HG03442 (cell line): ENCODE measurements at regions not wholly inside any gene's neighbourhood (a gene's known extent, or its start where the extent isn't known, plus 50 kb on each side); places are given as distances from the start of the nearest gene placed in this dataset.
"Not testable (repeated sequence)": the region's sequence is repeated elsewhere in the genome, so short reads cannot be mapped to it uniquely, and the experiment has no call there.

Experiments used
- ATAC-seq: cut with Tn5 transposase; IDR thresholded peaks from one replicate; pipeline ENCODE4 v1.9.1; 2021; ENCODE audit warnings: mild to moderate bottlenecking, moderate library complexity; ENCODE audit not compliant: unreplicated experiment

DNA sequence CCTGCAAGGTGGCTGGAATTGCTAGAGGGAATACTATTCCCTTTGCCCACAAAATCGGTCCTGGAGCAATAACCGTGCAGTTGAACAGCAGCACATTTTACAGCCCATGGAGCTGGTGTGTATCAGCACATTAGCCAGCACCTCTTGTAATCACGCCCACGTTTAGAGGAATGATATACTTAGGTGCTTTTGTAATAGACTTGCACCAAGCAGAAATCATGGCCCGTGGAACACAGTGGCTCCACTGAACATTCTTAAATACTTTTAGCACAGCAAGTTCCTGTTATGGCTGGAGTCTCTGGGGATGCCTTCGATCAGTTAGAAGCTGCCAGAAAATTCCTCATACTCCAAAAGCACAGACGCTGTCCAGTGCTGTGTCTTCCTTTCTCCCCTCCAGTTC, 218.1 kb upstream of the FAM78B start:
- ATAC-seq, result no peak

DNA sequence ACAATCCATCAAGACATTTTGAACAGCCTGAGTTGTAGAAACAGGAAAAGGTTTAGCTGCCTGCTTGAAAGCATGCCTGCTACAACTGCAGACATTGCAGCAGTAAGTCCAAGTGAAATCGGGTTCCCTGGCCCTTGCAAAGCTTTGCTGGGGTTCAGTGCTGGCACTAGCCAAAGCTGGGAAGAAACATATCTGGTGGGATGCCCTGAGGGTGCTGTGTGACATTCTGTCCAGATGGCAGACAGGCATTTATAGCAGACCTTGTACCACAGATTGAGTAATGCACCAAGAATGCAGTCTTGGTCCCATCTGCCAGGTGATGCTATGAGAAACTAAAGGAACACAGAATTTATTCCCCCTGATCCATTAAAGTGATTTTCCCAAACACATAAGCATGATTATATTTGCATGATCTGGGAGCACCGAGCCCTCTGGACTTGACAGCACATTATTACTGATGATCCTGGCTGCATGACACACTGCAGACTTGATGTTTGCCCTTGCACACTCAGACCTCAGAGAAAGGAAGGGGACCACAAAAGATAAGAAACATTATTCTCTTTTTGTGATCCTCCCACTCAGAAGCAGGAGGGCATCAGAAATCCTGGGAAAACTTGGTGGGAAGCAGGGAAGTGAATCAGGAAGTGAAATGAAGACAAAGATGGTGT, 223.7 kb upstream of the FAM78B start:
- no peak for ATAC-seq

DNA sequence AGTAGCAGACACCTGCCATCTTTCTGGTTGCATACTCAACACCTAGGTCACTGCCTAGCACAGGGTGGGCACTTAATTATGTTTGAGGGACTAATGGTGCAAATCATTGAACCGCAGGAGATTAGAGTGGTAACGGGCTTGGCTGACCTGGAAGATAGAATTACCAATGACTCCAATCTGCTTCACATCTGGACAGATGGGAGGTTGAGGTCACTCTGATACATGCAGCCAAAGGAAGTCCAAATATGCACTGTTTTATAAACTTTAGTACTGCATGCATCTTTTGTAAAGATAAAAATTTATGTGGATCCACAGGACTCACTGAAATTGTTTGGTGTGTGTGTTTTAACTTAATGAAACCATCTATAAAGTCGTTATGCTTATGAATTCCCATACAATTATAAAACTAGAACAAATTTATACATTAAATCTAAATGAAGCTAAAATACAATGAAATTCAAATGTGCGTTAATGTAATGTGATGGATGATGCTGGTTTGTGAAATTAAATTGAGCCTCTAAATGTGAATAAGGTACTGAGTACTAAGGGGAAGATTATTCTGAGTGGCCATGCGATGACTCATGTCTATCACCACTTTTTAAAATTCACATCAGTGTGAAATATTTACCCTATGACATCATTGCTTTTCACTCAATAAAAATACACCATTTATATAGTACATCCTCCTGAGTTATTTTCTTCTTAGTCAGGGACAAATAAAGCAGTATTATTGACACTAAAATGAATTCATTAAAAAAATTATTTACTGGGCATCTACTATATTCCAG, 224.7 kb upstream of the FAM78B start:
- ATAC-seq, result no peak

DNA sequence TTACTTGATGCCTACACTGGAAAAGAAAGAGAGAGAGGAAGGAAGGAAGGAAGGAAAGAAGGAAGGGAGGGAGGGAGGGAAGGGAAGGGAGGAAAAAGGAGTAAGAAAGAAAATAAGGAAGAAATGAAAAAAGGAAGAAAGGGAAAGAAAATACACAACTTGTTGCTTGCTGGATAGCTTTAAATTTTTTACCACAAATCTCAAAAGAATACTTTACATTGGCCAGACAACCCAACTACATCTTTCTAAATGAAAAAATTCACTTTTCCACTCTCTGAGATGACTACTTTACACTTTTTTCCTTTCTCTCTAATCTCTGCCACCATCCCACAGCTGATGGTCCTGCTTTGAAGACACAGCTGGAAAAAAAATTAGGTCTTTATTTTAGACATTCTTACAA, 228.9 kb upstream of the FAM78B start:
- no peak for ATAC-seq

DNA sequence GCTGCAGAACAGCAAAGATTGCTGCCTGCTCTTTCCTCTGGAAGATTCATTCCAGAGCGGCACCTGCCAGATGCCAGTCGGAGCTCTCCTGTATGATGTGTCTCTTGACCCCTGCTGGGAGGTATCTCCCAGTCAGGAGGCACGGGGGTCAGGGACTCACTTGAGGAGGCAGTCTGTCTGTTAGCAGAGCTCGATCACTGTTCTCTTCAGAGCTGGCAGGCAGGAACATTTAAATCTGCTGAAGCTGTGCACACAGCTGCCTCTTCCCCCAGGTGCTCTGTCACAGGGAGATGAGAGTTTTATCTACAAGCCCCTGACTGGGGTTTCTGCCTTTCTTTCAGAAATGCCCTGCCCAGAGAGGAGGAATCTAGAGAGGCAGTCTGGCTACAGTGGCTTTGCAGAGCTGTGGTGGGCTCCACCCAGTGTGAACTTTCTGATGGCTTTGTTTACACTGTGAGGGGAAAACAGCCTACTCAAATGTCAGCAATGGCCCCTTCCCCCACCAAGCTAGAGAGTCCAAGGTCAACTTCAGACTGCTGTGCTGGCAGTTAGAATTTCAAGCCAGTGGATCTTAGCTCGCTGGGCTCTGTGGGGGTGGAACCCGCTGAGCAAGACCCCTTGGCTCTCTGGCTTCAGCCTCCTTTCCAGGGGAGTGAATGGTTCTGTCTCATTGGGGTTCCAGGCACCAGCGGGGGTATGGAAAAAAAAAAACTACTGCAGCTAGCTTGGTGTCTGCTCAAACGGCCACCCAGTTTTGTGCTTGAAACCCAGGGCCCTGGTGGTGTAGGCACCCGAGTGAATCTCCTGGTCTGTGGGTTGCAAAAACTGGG, 242.7 kb upstream of the FAM78B start:
- ATAC-seq, result not testable (repeated sequence)

- ATAC-seq, result no peak
Observed at GRCh38 chr1:166410083-166410385, 243.2 kb upstream of the FAM78B start.

DNA sequence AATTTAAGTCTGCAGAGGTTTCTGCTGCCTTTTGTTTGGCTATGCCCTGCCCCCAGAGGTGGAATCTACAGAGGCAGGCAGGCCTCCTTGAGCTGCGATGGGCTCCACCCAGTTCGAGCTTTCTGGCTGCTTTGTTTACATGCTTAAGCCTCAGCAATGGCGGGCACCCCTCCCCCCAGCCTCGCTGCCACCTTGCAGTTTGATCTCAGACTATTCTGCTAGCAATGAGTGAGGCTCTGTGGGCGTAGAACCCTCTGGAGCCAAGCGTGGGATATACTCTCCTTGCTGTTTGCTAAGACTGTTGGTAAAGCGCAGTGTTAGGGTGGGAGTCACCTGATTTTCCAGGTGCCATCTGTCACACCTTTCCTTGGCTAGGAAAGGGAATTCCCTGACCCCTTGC, 250.0 kb upstream of the FAM78B start:
- not testable (repeated sequence) for ATAC-seq

DNA sequence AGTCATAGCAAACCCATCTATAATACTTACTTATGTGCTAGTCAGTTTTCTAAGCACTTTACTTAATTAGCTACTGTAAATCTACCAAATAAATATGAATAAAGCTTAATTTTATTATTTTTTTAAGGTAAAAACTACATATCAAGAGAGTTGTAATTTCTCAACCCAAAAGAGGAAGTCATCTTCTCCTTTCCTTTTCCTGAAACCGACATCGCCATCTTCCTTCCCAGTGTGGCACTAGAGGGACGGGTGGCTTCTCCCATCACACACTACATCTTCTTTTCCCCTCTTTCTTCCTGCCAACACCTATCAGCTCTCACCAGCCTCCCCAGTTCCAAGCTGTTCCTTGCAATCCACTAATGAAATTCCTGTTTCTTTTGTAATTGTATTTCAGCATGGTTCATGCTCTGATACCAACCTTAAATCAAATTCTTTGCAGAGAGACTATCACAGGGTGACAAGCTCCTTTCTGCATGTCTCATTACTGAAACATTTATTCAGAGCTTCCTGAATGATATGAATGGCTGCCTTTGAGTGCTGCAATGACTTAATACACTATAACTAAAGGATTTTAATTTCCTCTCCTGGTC, 251.6 kb upstream of the FAM78B start:
- ATAC-seq, result no peak

DNA sequence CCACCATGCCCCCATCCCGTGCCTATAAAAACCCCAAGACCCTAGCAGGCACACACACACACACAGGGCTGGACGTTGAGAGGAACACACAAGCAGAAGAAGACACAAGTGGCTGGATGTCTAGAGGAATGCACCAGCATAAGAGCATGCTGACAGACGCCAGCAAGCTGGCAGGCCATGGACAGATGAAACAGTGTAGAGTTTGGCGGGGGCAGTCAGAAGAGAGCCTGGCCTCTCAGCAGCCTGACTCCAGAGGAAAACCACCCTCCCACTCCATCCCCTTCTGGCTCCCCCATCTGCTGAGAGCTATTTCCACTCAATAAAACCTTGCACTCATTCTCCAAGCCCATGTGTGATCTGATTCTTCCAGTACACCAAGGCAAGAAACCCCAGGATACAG, 255.8 kb upstream of the FAM78B start:
- ATAC-seq, result not testable (repeated sequence)

- ATAC-seq, result no peak
Observed at GRCh38 chr1:166432655-166433054, 265.9 kb upstream of the FAM78B start.

GRCh38 chr1:166433404-166434304, 266.9 kb upstream of the FAM78B start:
- ATAC-seq, result peak; percentile 53

DNA sequence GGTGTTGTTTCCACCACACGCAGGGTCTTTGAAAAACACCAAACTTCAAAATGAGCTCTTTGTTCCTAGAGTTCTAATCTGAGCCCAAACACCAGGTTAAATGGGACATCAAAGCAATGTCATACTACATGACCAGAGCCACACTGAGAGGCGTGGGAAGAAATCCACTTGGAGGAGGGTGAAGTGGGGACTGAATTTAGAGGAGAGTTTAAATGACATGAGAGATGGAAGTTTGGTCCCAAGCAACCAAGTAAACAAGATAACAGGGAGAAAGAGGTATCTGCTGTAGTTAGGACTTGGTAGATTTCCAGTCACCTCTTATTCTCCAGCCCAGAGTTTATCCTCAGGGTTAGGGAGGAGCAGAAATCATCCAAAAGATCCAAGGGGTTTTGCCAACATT, 290.9 kb upstream of the FAM78B start:
- ATAC-seq, result no peak

GRCh38 chr1:166464333-166464732, 297.5 kb upstream of the FAM78B start:
- no peak for ATAC-seq

DNA sequence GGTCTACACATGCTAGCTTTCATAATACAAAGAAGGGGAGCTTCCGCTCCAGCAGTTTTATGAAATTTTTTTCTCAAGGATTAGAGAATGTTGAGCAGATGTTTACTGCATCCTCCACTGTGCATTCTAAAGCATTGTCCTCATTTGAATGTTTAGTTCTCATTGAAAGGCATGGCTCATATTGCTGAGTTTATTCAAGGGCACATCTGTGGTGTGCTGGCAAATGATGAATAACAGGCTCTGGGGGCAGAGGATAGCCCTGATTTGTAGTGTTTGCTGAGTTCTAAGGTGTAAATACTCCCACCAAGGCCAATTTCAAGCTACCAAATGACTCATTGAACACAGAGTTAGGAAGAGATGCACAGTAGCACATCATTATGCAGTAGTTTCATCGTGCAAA, 303.2 kb upstream of the FAM78B start:
- no peak for ATAC-seq

GRCh38 chr1:166470441-166470840, 303.6 kb upstream of the FAM78B start:
- ATAC-seq, result no peak

- ATAC-seq, result no peak
Observed at GRCh38 chr1:166471359-166471758, 304.6 kb upstream of the FAM78B start.

- ATAC-seq, result peak; percentile 57
Observed at GRCh38 chr1:166479052-166479631, 312.3 kb upstream of the FAM78B start.

GRCh38 chr1:166484471-166484870, 317.7 kb upstream of the FAM78B start:
- no peak for ATAC-seq

- ATAC-seq, result no peak
Observed at GRCh38 chr1:166484871-166485270, 318.1 kb upstream of the FAM78B start.

GRCh38 chr1:166485620-166486019, 318.8 kb upstream of the FAM78B start:
- ATAC-seq, result no peak
